HG03520 (cell line): ENCODE measurements at regions not wholly inside any gene's neighbourhood (a gene's known extent, or its start where the extent isn't known, plus 50 kb on each side); places are given as distances from the start of the nearest gene placed in this dataset.

Experiments used
- ATAC-seq: cut with Tn5 transposase; IDR thresholded peaks from one replicate; pipeline ENCODE4 v1.9.1; 2021; ENCODE audit warnings: mild to moderate bottlenecking, moderate library complexity; ENCODE audit not compliant: unreplicated experiment

DNA sequence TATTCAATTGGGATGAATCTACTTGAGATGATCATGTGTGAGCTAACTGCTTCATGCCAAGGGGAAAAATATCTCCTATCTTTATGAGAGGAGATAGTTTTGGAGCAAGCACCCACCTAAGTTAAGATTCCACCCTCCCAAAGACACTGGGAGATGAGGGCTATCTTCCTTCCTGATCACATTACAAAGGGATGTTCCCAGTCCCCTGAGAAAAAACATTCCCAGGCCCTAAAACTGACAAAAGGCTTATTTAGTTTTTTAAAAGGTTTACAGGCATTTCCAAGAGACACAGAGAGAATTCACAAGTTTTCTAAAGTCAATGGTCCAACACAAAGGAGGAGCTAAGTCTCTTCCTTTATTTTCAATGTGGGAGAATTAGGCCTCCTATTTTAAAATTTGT, 401.5 kb downstream of the FBXO15 start:
- no peak for ATAC-seq

- no peak for ATAC-seq
Observed at GRCh38 chr18:73742957-73743356, 404.7 kb downstream of the FBXO15 start.

GRCh38 chr18:73741946-73742345, 405.7 kb downstream of the FBXO15 start:
- no peak for ATAC-seq

DNA sequence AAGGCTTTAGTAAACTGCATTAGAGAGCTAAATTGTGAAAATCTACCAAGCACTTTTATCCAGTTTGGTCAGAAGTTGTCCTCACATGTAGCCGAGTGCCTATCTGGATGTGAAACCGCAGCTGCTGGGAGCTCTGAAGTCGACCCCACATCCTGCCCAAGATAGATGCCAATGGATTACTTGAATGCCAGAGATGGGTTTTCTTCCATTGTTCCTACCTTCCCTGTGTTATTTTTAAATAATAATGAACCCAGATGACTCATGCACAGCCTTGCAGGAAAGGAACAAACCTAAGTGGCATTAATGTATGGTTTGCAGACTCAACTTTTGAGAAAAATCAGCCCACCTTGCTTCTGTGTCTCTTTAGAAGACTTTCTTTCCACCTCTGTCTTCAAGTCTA, 408.5 kb downstream of the FBXO15 start:
- no peak for ATAC-seq

DNA sequence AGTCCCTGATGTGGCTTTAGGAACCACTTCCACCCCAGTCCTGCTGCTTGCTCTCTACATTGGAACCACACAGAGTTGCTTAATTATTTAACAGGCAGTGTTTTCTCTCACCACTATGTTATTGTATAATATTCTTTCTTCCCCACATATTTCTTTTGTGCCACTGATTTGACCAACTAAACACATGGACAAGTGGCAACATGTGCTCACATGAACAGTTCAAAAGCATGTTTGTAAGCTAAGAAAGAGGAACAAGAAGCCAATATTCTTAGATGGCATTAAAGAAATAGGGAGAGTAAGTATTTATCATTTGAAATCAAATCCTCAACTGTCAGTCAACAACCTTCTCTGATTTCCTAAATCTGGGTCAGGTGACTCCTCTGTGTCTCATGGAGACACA, 409.6 kb downstream of the FBXO15 start:
- no peak for ATAC-seq

GRCh38 chr18:73735836-73736235, 411.8 kb downstream of the FBXO15 start:
- ATAC-seq = no peak

GRCh38 chr18:73733806-73734314, 413.8 kb downstream of the FBXO15 start:
- ATAC-seq = no peak

DNA sequence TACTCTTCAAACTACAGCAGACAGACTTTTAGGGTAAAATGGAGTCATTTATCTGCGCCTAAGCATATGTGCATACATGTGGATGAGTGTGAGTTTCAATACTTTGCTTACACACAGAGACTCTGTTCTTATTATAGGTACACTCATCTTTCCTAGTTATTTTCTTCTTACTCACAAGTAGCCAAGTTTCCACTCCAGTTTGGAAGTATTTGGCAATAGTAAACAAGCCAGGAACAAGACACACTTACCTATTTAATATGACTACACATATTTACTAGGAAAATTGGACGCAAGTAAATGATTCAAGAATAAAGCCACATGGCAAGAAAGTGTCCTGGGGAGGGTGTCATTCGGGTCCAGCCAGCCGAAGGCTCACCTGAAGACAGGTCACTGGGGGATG, 414.3 kb downstream of the FBXO15 start:
- ATAC-seq = no peak

GRCh38 chr18:73728657-73729056, 419.0 kb downstream of the FBXO15 start:
- no peak for ATAC-seq

DNA sequence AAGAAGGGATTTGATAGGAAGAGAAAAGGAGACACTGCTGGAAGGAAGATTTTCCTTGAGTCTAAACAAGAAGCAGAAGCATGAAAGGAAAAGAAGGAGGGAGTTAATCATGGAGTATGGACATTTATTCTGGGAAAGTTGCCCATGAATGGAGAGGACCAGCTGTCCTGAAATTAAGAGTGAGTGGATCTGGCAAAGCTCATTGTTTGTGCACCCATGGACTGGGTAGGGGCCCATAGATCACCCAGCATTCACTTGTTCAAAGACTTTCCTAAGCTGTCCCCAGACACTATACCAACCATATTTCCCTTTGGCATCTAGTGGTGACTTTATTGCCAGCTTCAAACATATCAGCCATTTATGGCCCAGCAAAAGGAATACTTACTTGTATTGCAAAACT, 422.7 kb downstream of the FBXO15 start:
- ATAC-seq = no peak

GRCh38 chr18:73719611-73720010, 428.0 kb downstream of the FBXO15 start:
- ATAC-seq = no peak

- ATAC-seq = no peak
Observed at GRCh38 chr18:73717570-73717969, 430.1 kb downstream of the FBXO15 start.

GRCh38 chr18:73715210-73715670, 432.4 kb downstream of the FBXO15 start:
- no peak for ATAC-seq

DNA sequence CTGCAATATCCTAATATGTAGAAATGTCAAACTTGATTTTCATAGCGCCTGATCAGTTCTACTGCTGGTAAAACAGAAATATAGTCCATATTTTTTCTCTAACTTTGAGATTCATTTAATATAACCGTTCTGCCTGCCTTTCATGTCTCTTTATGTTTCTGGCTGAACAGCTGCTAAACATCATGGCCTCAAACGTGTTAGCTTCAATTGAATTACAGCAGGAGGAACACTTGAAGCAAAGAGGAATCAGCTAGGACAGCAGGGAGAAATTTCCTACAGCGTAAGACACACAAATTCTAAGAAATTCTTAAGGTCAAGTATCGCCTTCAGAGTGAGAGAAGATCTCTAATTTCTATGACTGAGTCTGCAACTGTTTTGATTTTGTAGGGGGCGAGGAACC, 433.2 kb downstream of the FBXO15 start:
- ATAC-seq = no peak

GRCh38 chr18:73711256-73711655, 436.4 kb downstream of the FBXO15 start:
- ATAC-seq = no peak

GRCh38 chr18:73708591-73708990, 439.0 kb downstream of the FBXO15 start:
- ATAC-seq = no peak

DNA sequence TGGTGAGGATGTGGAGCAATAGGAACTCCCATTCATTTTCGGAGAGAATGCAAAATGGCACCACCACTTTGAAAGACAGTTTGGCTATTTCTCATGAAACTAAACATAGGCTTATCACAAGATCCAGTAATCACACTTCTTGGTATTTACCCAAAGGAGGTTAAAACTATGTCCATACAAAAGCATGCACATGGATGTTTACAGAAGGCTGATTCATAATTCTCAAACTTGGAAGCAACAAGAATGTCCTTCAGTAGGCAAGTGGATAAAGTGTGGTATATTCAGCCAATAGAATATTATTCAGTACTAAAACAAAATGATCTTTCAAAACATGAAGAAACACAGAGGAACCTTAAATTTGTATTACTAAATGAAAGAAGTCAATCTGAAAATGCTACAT, 440.6 kb downstream of the FBXO15 start:
- ATAC-seq = no peak

- ATAC-seq = no peak
Observed at GRCh38 chr18:73697353-73697752, 450.3 kb downstream of the FBXO15 start.

DNA sequence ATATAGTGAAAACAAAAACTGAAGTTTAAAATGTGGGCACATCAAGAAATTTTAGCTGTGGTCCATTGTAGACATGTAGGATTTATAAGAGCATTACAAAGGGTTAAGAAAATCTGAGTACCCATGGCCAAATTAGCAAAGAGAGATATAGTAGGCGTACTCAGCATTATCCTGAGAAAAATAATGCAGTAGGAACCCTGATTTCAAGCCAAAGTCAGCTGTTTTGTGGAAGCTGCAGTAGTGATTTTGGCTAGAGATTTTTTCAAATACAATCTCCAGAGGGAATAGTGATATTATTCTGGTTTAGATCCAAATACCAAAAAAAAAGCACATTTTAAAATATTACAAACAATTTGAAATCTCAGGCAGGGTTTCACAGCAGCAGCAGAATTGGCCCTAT, 450.9 kb downstream of the FBXO15 start:
- no peak for ATAC-seq

GRCh38 chr18:73696171-73696570, 451.5 kb downstream of the FBXO15 start:
- ATAC-seq = no peak

- no peak for ATAC-seq
Observed at GRCh38 chr18:73693091-73693490, 454.5 kb downstream of the FBXO15 start.

DNA sequence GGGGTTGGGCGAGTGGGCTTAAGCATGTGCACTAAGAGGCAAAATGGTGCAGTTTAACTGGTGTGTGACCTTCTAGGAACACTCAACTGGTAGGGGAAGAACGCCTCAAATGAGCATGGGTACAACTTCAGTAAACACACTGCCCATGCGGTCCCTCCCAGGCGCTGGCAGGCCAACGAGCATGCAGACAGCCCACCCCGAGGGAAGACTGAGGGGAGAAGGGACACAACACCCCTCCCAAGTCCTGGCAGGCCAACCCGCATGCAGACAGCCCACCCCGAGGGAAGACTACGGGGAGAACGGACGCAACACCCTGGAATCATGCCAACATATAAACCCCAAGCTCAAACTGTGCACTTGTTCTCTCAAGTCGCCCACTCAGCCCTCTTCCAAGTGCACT, 456.0 kb downstream of the FBXO15 start:
- no peak for ATAC-seq

GRCh38 chr18:73691118-73691517, 456.5 kb downstream of the FBXO15 start:
- ATAC-seq = no peak

DNA sequence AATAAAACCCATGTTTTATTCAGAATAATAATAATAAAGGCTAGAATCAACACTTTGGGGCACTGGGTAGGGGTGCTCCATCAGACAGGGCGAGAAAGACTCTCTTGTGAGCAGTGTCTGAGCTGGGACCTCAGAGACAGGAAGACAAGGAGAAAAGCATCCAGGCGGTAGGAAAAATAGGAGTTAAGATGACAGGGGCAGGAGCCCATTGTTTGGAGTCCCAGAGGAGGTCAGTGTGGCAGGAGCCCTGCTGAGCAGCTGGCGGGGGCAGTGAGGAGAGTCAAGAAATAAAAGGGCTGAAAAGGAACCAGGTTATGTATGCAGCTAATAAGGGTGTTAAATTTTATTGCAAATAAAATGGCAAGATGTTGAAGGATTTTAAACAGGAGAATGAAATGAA, 457.4 kb downstream of the FBXO15 start:
- ATAC-seq = no peak
